Ectodermal cell (in vitro differentiated cells): ENCODE measurements at regions not wholly inside any gene's neighbourhood (a gene's known extent, or its start where the extent isn't known, plus 50 kb on each side); places are given as distances from the start of the nearest gene placed in this dataset.
"Not testable (repeated sequence)": the region's sequence is repeated elsewhere in the genome, so short reads cannot be mapped to it uniquely, and the experiment has no call there.

ENCODE experiments used
- H3K27ac ChIP-seq: 2 replicates; pipeline ENCODE4 v1.7.0; 2013; ENCODE audit warnings: mild to moderate bottlenecking, low read depth, low read length; ENCODE audit not compliant: insufficient read depth, poor library complexity, severe bottlenecking
- H3K27me3 ChIP-seq: 2 replicates; pipeline ENCODE4 v1.7.0; 2013; ENCODE audit warnings: mild to moderate bottlenecking, low read length; ENCODE audit not compliant: insufficient read depth, control insufficient read depth, poor library complexity, severe bottlenecking
- H3K36me3 ChIP-seq: one replicate; pipeline ENCODE4 v1.7.0; 2013; ENCODE audit warnings: low read length; ENCODE audit not compliant: control insufficient read depth, insufficient read depth
- H3K4me1 ChIP-seq: one replicate; pipeline ENCODE4 v1.7.0; 2013; ENCODE audit warnings: low read length; ENCODE audit not compliant: control insufficient read depth, insufficient read depth
- H3K4me3 ChIP-seq: 2 replicates; pipeline ENCODE4 v1.7.0; 2013; ENCODE audit warnings: low read depth, low read length, control low read depth; ENCODE audit not compliant: insufficient read depth
- H3K9me3 ChIP-seq: 2 replicates; pipeline ENCODE4 v1.7.0; 2013; ENCODE audit warnings: mild to moderate bottlenecking, low read length, moderate library complexity; ENCODE audit not compliant: control insufficient read depth
- WGBS, 2 experiments: methylation state at CpG; one replicate each; pipeline ENCODE4 v1.1.7; 2013; ENCODE audit warnings: missing lambda C conversion rate in 2 of 2; 5-methylcytosine and 5-hydroxymethylcytosine counted together

GRCh38 chr7:110531186-110531585 lies 559.7 kb upstream of the LRRN3 start:
- no peaks in the 10 kb centered on the region for H3K9me3 ChIP-seq
- no peaks in the 10 kb centered on the region for H3K36me3 ChIP-seq
- no peak overlapping the region for H3K27ac ChIP-seq
- H3K27me3 ChIP-seq = no peaks in the 10 kb centered on the region
- no peak overlapping the region for H3K4me3 ChIP-seq
- H3K4me1 ChIP-seq = no peaks in the 10 kb centered on the region

DNA sequence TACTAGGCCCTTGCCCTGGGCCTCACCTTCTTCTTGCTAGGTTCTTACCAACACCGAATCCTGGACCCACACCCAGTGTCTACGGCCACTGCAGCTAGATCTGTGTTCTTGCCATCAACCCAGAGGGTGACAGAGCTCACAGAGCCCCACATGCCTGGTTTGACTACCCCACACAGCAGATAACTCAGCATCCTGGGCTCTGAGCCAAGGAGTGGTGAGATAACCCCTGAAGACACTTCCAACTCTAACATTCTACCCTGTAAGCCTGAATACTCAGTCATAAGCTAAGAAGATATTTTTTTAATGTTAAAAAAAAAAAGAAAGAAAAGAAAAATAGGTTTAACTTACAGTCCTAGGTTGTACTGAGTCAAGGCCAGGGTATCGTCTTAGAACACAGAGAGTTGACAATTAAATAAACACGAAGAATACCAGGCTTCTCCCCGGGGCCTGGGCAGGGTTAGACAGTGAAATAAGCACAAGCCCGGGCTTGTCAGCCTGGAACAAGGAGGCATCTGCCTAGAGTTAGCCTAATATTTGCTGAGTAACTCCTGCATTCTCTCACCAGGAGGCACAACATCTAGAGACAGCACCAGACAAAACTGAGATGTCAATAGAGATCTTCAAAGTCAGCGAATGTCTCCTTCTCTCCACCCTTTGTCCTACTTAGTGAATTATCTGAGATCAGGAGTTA lies 556.5 kb upstream of the LRRN3 start:
- Histone ChIP-seq H3K9me3 (no peaks in the 10 kb centered on the region), H3K36me3 (no peaks in the 10 kb centered on the region), H3K27ac (no peak overlapping the region), H3K4me3 (no peak overlapping the region), H3K27me3 (no peaks in the 10 kb centered on the region), H3K4me1 (no peaks in the 10 kb centered on the region)
- WGBS, 2 experiments = 90 to 91% methylated on average over 7 of the region's 7 CpGs

DNA sequence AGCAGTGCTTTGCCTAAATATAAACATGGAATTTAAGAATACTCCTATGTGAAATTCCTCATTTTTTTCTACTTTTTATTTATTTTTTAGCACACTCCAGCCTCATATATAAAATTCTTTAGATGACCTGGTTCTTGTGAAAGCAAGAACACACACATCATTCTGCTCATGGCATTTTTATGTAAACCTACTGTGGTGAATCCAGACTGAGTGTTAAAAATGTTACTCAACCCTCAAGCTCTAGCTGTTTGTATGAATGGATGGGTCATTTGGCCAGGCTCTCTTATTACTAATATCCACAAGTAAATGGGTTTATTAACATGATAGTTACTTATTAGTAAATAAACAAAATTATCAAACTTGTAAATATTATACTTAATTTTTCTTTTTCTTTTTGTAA lies 551.7 kb upstream of the LRRN3 start:
- no peaks in the 10 kb centered on the region for H3K4me1 ChIP-seq
- no peak overlapping the region for H3K27ac ChIP-seq
- no peaks in the 10 kb centered on the region for H3K36me3 ChIP-seq
- H3K9me3 ChIP-seq = no peaks in the 10 kb centered on the region
- no peak overlapping the region for H3K4me3 ChIP-seq
- H3K27me3 ChIP-seq = no peaks in the 10 kb centered on the region

DNA sequence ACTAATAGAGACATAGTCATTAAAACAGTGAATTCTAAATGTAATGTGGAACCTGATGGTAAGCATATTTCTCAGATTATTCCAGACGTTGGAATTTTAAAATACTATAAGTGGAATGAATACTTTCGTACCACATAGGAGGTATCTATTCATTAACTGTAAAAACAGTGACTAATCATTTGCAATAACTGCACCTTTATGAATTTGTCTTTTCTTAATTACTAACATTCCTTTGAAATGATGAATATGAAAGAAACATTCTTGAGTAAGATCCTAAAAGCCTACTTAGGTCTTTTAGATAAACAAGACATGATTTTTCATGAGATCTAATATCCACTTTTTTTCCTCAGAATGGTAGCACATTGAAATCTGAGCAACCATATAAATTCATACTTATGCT lies 549.0 kb upstream of the LRRN3 start:
- Histone ChIP-seq H3K9me3 (no peaks in the 10 kb centered on the region), H3K4me3 (no peak overlapping the region)

DNA sequence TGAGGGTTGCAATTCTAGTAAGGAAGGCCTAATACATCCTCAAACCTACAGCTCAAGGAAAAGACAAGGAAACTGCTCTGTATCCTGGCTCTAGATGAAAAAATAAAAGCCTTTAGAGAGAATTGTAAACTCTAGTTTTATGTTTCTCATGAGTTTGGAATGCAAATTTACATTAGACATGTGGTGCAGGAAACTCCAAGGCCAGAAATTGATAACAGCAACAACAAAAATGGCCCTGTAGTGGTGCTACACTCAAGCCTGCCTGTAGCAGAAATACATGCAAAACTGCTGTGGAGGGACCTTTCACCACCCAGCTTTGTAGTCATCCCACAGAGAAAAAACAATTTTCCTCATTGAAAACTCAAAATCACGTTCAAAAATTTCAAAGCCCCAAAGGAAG lies 546.7 kb upstream of the LRRN3 start:
- 88 to 90% methylated on average over 1 of the region's 1 CpG for WGBS, 2 experiments

More for the DNA sequence above, 549.0 kb upstream of the LRRN3 start:
- WGBS, 2 experiments = 60 to 100% methylated on average over 1 of the region's 2 CpGs
- no peaks in the 10 kb centered on the region for H3K27me3 ChIP-seq
- no peak overlapping the region for H3K27ac ChIP-seq
- no peaks in the 10 kb centered on the region for H3K36me3 ChIP-seq
- H3K4me1 ChIP-seq = no peaks in the 10 kb centered on the region

GRCh38 chr7:110548372-110548771 lies 542.6 kb upstream of the LRRN3 start:
- H3K27ac ChIP-seq = no peak overlapping the region
- H3K27me3 ChIP-seq = no peaks in the 10 kb centered on the region
- no peaks in the 10 kb centered on the region for H3K4me1 ChIP-seq
- H3K36me3 ChIP-seq = no peaks in the 10 kb centered on the region
- no peak overlapping the region for H3K4me3 ChIP-seq
- H3K9me3 ChIP-seq = no peaks in the 10 kb centered on the region

More for the DNA sequence above, 546.7 kb upstream of the LRRN3 start:
- Histone ChIP-seq H3K9me3 (no peaks in the 10 kb centered on the region), H3K4me3 (no peak overlapping the region), H3K4me1 (no peaks in the 10 kb centered on the region), H3K27ac (no peak overlapping the region), H3K27me3 (no peaks in the 10 kb centered on the region), H3K36me3 (no peaks in the 10 kb centered on the region)

- no peak overlapping the region for H3K4me3 ChIP-seq
- whole genome bisulfite sequencing, 2 experiments = 88 to 100% methylated on average over 1 to 2 of the region's 2 CpGs
Observed at GRCh38 chr7:110557136-110557535, 533.8 kb upstream of the LRRN3 start.

GRCh38 chr7:110563286-110563685 lies 527.6 kb upstream of the LRRN3 start:
- not testable (repeated sequence) for H3K27me3 ChIP-seq, H3K9me3 ChIP-seq, H3K27ac ChIP-seq, H3K4me1 ChIP-seq, H3K36me3 ChIP-seq, H3K4me3 ChIP-seq
- 90% methylated on average over 15 to 18 of the region's 18 CpGs for WGBS, 2 experiments

More at GRCh38 chr7:110557136-110557535, 533.8 kb upstream of the LRRN3 start:
- no peaks in the 10 kb centered on the region for H3K9me3 ChIP-seq
- H3K36me3 ChIP-seq = no peaks in the 10 kb centered on the region
- H3K27ac ChIP-seq = no peak overlapping the region
- H3K27me3 ChIP-seq = no peaks in the 10 kb centered on the region
- no peaks in the 10 kb centered on the region for H3K4me1 ChIP-seq

GRCh38 chr7:110564246-110564645 lies 526.7 kb upstream of the LRRN3 start:
- Histone ChIP-seq H3K4me1 (no peaks in the 10 kb centered on the region), H3K27ac (no peak overlapping the region), H3K9me3 (no peaks in the 10 kb centered on the region), H3K4me3 (no peak overlapping the region), H3K36me3 (no peaks in the 10 kb centered on the region), H3K27me3 (no peaks in the 10 kb centered on the region)

DNA sequence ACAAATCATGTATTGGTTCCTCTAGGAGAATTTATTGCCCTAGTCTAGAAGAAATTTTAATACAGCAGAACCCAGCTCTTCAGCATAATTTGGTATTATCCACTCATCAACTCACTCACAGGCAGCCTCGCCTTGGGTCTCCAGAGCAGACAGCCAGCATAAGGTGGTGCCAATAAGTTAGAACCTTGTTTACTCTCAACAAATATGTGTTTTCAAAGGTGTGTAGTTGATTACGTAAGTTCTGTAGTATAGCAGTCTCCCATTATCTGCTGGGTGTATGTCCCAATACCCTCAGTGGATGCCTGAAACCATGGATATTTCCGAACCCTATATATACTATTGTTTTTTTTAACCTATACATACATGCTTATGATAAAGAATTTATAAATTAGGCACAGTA lies 522.5 kb upstream of the LRRN3 start:
- WGBS, 2 experiments = 94 to 100% methylated on average over 1 to 2 of the region's 3 CpGs
- H3K27ac ChIP-seq = no peak overlapping the region

DNA sequence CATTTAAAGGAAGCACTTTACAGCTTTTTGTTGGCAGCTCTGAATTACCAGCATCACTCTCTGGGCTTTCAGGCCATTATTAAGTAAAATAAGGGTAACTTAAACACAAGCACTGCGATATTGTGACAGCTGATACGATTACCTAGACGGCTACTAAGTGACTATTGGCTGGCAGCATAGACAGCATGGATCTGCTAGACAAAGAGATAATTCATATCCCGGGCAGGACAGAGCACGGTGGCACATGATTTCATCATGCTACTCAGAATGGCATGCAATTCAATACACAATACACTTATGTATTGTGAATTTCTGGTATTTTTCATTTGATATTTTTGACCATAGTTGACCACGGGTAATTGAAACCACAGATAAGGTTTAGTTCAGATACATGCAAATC lies 522.0 kb upstream of the LRRN3 start:
- Histone ChIP-seq H3K4me1 (no peaks in the 10 kb centered on the region), H3K4me3 (no peak overlapping the region), H3K36me3 (no peaks in the 10 kb centered on the region), H3K27ac (no peak overlapping the region), H3K27me3 (no peaks in the 10 kb centered on the region), H3K9me3 (no peaks in the 10 kb centered on the region)
- WGBS, 2 experiments = 96% methylated on average over 5 of the region's 6 CpGs

More for the DNA sequence above, 522.5 kb upstream of the LRRN3 start:
- H3K36me3 ChIP-seq = no peaks in the 10 kb centered on the region
- no peak overlapping the region for H3K4me3 ChIP-seq
- no peaks in the 10 kb centered on the region for H3K4me1 ChIP-seq
- H3K27me3 ChIP-seq = no peaks in the 10 kb centered on the region
- H3K9me3 ChIP-seq = no peaks in the 10 kb centered on the region
